ENCODE measurements at regions not wholly inside any gene's neighbourhood (a gene's known extent, or its start where the extent isn't known, plus 50 kb on each side); places are given as distances from the start of the nearest gene placed in this dataset.
"Not testable (repeated sequence)": the region's sequence is repeated elsewhere in the genome, so short reads cannot be mapped to it uniquely, and the experiment has no call there.

DNA sequence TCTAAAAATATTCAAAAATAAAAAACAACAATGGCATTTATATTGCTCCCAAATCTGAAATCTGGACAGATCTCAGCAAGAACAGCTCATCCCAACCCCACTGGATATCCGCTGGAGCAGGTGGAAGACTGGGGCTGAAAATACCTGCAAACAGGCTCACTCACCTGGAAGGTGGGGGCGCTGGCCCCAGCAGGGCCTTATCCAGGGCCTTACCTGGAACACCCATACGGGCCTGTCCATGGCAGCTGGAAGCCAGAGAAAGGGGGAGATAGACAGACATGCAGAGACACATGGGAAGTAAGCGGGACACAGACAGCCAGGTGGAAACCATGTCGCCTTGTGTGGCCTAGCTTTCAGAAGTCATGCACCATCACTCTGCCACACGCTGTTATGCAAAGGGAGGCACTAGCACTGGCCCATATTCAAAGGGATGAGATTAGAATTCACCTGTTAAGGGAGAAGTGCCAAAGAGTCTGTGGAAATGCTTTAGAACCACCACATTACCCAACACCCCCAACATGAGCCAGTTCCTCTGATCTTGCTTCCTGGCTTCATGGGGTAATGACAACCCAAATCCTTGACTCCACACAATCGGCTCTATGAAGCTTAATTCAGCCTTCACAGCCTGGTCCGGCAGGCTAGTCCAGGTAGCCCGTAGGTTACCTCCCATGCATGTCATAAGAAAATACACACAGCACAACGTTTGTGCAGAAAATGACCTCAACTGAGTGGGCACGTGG is 99.0 kb upstream of the CDYL start:
- DNase-seq, result no peak

DNA sequence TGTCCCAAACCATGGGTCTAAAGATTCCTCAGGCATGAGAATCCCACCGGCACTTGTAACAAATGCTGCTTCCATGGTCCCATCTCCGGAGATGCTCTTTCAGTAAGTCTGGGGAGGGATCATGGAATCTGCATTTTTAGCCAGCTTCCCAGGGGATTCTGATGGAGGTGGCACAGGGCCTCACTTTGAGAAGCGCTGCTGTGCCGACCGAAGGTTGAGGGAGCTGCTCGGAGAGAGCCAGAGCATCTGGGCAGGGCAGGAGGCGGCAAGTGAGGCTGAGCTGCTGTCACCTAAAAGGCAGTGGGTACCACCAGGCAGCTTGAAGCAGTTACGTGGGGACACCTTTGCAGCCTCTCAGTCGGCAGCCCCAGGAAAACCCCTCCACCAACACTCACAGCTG is 100.2 kb upstream of the CDYL start:
- no peak for DNase-seq

DNA sequence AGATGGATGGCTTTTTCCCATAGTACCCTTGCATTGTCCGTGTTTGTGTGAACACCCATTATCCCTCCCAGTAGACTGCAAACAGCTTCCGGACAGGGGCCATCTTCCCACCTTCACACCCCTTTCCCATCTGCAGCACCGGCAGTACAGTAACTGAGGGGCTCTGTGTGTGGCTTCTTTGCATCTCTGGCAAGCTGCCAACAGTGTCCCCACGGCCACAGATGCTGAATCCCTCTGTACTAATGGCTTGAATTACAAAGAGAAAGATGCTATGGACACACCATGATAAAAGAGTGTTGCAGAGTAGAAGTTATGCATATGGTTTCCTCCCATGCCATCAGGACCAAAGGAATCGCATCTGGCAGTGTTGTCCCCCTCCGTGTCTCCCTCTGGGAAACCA is 101.1 kb upstream of the CDYL start:
- no peak for DNase-seq

DNA sequence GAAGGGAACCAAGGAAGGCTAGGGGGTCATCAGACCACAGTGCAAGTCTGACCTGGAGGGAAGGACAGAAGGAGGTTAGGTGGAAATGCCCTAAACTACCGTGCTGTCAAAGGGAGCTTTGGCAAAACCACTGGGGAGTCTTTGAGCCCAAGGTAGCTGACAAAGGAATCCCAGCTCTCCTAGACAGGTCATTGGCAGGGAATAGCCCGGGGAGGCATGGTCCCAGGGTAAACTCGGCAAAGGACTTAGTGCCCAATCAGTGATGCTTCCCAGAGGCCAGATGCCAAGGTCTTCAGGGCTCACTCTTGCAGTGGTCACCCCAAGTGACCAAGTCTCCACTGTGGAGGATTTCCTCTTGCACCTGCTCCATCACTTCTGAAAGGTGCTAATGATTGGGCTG is 102.3 kb upstream of the CDYL start:
- no peak for DNase-seq

DNA sequence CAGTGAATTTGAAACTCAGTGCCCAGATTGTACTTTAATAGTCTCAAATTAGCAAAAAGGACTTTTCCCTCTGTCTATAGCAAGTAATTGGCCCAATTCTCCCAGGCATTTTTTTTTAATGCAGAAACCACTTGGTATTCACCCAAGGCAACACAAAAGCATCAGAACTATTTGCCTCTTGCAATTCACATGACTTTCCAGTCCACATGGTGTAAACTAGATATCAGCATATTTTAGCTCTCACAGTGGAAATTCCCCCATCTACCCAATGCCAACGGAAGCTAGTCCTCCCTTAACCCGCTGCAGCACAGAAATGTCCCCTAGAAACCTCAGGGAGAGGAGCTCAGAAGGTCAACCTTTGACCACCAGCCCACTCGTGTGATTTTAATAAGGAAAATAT is 103.4 kb upstream of the CDYL start:
- DNase-seq, result no peak

DNA sequence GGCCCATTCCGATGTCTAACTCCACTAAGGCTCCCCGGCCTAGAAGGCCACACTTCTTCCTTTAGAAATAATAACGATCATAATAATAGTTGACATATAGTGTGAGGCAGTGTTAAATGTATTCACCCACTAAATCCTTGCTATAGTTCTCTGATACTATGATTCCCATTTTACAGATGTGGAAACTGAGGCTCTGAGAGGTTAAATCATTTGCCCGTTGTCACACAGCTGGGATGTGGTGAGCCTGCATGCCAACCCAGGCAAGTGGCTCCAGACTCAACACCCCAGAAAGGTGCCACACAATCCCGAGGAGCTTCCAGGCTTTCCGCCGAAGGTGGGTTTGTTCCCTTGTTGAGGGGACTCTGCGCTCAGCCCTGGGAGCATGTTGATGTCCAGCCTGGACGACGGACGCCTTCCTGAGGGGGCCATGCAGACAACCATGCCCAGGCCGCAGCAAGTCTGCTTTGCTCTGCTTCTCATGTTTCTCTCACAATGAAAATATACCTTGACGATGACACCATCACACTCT is 104.6 kb upstream of the CDYL start:
- DNase-seq, result no peak

DNA sequence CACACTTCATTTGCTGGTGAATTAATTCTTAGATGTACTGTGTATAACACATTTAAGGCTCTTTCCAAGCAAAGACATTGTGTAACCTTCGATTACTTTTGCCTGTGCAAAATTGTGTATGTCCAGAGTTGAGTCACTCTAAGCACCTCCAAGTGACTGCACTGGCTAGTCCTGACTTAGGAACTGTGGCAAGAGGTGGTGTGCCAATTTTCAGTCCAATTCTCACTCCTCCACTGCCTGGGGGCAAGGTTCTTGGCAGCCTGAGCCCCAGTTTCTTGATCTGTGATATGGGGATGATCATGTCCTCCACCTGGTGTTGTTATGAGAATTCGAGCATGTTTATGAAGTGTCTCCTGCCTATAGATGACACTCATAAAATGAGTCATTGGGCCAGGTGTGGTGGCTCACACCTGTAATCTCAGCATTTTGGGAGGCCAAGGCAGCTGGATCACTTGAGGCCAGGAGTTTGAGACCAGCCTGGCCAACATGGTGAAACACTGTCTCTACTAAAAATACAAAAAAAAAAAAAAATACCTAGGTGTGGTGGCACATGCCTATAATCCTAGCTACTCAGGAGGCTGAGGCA is 105.3 kb upstream of the CDYL start:
- DNase-seq, result no peak

DNA sequence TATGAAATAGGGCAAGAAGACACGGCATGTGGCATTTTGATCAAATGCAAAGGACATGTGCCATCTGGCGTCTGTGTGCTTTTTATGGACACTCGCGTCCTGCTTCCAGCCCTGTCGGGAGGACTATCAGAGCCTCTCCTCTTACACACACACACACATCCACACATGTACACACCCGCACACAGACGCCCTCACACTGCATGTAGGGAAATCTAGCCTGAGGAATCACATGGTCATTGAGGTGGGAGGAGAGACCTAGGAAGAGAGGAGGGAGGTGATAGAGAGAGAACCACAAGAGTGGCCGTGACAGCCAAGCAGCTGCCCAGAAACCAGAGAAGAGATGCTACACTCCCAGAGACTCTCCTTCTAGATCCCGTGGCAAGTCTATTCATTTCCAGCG is 105.9 kb upstream of the CDYL start:
- no peak for DNase-seq

DNA sequence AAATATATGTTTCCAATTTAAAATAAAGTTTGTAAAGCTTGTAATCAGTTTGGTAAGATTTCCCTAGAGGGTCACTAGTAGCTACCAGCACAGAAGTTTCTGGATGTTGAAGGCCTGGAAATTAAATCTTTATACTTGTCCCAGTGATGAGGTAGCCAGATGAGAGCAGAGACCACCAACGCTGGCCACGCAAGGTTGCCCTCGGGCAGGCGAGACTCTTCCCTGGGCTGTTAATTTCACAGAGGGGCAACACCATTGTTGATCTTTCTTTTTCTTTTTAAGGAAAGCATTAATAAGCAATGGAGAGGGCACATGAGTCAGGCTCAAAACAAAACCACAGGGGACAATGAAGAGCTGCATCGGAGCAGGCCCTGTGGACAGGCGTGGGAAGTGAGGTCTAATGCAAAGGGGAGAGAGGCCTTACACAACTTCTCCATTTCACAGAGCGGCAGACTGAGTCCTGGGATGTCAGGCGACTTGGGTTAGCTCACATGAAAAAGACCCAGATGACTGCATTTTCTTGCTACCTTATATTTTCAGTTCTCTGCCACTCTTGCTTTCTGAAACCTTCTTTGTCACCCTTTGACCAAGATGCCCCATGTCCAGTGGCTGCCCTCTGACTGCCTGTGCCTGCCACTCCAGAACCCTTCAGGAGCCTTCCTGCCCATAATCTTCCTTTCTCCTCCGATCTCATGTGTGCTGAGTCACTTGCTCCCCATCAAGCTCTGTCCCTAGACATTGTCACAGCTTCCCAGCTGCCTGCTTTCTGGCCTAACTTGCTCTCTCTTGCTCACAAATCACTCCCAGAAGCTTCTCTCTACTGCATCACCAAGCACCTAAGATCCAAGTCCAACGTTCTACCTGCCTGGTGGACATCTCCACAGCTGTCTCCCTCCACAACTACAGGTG is 107.7 kb upstream of the CDYL start:
- no peak for DNase-seq

DNA sequence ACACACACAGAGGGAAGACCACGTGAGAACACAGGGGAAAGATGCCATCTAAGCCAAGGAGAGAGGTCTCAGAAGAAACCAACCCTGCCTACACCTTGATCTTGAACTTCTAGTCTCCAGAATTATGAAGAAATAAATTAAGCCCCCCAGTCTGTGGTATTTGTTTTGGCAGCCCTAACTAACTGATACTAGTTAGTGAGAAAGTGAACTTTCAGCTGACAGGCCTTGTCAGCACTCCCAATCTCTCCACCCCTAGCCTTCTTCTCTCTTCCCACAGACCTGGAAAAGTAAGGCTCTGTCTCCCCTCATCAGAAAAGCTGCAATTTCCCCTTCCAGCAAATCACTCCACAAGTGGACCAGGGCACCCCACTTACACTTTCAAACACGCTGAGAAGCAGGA is 108.6 kb upstream of the CDYL start:
- no peak for DNase-seq

DNA sequence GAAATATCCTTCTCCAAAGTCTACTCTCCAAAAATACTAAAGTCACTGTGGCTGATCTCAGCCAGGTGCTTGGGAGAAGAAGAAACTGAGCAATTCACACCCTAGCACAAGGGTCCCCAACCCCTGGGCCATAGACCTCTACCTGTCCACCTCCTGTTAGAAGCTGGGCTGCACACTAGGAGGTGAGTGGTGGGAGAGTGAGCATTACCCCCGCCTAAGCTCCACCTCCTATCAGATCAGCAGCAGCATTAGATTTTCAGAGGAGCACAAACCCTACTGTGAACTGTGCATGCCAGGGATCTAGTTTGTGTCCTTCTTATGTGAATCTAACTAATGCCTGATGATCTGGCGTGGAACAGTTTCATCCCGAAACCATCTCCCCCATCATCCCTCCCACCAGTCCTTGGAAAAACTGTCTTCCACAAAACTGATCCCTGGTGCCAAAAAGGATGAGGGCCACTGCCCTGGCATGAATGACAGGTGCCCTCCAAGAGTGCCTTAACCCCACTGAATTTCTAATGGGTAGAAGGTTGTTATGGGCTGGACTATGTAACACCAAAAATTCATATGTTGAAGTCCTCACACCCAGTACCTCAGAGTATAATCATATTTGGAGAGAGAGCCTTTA is 109.2 kb upstream of the CDYL start:
- DNase-seq, result no peak

DNA sequence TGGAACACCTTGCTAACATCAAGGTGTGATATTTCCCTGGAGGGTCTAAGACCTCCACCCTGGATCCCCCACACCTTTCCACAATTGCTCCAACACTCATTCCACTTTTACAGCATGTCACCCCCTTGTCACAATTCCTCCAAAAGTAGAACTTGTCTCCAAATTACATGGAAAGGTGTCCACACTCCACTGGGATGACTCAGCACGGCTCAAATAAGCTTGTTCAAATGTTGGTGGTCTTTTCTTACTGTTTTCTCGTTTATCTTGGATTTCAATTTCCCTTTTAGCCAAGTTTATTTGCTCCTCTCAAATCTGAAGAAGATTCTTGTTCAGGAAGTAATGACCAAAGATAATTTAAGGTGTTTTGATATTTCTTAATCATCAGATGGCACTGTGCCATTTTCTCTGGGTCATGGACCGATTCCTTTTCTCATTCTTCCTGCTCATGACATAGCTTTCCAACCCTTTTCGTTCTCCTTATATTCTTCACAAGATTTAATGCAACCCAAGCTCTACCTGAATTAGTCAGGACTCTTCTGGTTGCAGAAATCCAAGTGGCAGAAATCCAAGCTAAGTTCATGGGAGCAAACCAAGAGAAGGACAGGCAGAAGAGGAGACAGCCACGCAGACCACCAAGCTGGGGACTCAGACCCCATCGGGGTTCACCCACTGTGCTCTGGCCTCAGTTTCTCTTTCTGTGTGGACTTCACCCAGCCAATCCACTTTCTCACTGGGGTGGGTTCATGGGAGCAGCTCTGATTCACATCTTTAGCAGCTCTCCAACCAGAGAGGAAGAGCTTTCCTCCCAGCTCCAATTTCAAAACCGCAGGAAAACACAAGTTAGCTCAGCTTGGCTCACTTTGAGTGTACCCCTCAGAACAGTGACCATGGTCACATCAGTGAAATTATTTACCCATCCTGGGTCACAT is 110.5 kb upstream of the CDYL start:
- no peak for DNase-seq

DNA sequence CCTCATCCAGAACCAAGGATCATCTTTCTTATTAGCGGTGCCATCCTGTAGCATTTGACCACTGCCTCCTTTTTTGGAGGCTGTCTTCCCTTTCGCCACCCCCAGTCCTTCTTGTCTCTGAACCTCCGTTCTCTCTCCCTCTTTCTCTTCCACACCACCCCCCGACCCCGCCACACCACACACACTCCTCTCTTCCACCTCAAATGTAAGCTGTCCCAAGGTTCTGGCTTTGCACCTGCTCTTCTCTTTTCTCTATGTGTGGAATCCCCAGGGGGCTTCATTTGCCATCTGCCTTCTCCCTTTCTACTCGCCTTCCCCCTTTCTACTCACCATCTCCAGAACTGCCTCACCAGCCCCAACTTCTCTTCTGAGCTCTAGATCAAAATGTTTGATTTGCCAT is 111.3 kb upstream of the CDYL start:
- no peak for DNase-seq

DNA sequence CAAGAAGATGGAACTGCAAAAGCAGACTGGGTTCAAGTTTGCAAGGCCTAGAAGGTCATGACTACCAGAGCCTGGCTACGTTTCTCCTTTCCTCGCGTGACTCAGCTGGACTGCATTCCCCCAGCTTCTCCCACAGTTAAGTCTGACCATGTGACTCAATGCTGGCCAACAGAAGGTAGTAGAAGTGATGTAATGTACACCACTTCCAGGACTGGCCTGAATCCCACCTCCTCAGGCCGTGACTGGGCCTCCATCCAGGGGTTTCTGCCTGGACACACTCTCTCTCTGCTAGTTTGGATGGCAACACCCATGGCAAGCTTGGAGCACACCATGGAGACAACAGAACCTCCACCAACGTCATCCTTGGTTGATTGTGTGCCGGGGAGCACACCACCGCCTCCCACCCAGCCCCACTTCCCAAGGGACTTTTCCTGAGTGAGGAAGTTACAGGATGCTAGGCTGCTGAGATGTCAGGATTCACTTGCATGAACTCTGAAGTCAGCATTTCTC is 112.0 kb upstream of the CDYL start:
- no peak for DNase-seq

DNA sequence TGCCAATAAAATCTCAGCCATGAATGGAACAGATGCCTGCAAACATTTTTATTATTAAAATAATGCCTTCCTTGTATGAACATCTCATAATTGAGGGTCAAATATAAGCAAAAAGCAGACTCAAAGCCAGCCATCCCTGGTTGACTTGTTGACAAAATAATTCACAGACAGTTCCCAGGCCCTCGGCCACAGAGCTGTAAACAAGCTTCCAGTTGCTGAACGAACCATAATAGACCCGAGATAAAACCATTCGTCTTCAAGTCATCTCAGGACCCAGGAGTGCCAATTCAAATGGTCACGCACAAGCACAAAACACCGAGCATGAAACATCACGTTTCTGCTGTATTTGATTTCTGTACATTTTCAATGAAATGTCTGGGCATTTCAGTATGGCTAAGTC is 113.3 kb upstream of the CDYL start:
- DNase-seq, result no peak

DNA sequence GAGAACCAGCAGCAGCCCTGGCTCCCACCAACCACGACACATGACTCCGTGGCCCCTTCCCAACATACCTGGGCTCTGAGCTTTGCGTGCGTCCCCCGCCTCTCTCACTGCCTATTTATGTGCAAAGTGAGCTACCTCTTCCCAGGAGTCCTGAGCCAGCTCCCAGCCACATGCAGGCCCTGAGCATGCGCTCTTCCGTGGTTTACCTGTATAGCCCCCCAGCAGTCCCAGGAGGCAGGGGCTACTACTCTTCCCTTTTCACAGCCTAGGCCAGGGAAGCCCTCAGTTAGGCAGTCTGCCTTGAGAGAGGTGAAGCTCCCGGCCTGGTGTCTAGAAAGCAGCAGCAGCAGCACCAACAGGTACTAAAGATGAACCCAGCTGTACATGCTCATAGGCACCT is 114.8 kb upstream of the CDYL start:
- no peak for DNase-seq

DNA sequence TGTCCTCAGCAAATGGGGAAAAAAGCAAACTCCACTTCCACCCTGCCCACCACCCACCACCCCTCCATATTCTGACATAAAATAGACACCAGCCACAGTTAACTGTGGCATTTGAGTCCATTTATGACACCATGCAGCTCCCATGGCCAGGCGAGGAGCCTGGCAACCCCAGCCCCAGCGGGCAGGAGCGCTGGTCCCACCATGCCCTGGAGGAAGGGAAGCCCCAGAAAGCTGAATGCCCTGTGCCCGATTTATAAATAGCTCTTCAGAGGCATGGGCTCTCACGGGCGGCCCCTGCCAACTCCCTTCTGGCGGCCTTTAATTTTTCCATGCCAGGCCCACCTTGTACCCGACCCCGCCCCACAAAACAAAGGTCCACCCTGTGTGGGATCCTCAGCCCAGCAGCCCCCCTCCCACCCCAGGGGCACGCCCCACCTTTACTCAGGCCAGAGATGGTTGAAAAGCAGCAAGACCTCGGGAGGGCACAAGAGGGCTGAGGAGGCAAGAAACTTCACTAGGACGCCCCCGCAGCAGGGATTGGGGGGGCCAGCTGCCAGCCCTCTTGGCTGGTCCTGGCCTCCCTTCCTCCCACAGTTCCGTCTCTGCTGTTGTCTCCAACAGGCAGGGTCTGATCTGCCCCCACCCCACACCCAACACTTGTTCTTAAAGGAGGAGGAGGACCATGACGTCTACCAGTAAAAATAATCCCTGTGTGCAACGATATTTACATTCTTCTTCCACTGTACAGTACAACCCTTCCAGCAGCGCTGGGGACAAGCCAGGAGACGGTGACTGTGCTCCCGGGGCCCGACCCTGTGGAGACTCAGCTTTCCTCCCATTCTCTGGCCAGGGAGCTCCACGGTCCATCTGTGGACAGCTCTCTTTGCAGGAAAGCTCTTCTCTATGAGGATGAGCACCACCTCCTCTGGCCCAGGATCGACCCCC is 115.6 kb upstream of the CDYL start:
- no peak for DNase-seq

DNA sequence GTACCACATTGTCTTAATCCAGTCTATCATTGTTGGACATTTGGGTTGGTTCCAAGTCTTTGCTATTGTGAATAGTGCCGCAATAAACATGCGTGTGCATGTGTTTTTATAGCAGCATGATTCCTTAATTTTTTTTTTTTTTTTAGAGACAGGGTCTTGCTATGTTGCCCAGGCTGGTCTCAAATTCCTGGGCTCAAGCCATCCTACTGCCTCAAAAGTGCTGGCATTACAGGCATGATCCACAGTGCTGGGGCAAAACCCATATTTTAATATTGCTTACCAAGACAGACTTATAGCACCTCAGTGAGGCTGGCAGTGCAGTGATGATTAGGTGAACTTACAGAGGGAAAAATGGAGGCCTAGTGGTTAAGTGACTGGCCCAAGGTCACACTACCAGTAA is 116.5 kb upstream of the CDYL start:
- DNase-seq, result not testable (repeated sequence)

DNA sequence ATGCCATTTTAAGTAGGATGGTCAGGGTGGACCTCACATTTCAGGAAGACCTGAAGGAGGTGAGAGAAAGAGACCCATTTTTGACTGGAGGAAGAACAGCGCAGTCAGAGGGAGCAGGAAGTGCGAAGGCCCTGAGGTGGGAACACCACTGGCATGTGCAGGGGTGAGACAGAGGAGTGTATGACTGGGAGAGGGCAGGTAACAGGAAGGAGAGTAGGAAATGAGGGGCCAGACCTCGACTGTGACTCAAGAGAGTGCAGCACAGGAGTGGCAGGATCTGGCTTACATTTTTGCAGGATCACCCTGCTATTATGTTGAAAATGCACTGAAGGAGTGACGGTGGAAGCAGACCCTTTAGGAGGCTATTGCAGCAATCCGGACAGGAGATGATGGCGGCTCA is 117.7 kb upstream of the CDYL start:
- no peak for DNase-seq

DNA sequence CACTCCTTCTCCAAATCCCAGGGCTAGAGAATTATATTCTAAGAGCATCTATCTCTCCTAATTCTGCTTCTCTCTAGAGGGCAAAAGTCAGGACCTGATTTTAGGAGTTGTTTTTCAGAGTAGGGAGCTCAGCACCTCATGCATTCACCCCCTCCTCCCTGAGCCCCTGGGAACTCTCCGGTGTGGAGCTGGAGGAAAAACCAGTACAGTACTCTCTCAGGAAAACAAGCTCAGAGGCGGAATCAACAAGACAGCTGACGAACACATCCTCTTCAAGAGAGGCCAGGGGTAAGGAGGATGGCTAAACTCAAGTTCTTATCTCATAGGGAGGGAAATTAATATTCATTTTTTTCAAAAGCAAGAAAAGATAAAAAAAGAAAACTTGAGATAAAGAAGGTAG is 120.1 kb upstream of the CDYL start:
- DNase-seq, result no peak
